GM21529 (cell line): ENCODE measurements at regions not wholly inside any gene's neighbourhood (a gene's known extent, or its start where the extent isn't known, plus 50 kb on each side); places are given as distances from the start of the nearest gene placed in this dataset.
"Not testable (repeated sequence)": the region's sequence is repeated elsewhere in the genome, so short reads cannot be mapped to it uniquely, and the experiment has no call there.

Source experiments
- ATAC-seq: cut with Tn5 transposase; IDR thresholded peaks from one replicate; pipeline ENCODE4 v1.9.1; 2021; ENCODE audit not compliant: unreplicated experiment

- no peak for ATAC-seq
Measured at GRCh38 chr1:195763907-195764374, 844.3 kb downstream of the KCNT2 start.

- ATAC-seq = no peak
Measured at GRCh38 chr1:195763146-195763906, 844.9 kb downstream of the KCNT2 start.

GRCh38 chr1:195761104-195761503 is 847.1 kb downstream of the KCNT2 start:
- no peak for ATAC-seq

GRCh38 chr1:195756109-195756508 is 852.1 kb downstream of the KCNT2 start:
- ATAC-seq = no peak

GRCh38 chr1:195754874-195755273 is 853.4 kb downstream of the KCNT2 start:
- no peak for ATAC-seq

GRCh38 chr1:195754303-195754702 is 853.9 kb downstream of the KCNT2 start:
- no peak for ATAC-seq

- ATAC-seq = no peak
Measured at GRCh38 chr1:195748969-195749368, 859.3 kb downstream of the KCNT2 start.

- no peak for ATAC-seq
Measured at GRCh38 chr1:195745189-195746010, 862.8 kb downstream of the KCNT2 start.

GRCh38 chr1:195744256-195744655 is 864.0 kb downstream of the KCNT2 start:
- ATAC-seq = no peak

GRCh38 chr1:195740862-195741261 is 867.4 kb downstream of the KCNT2 start:
- ATAC-seq = no peak

GRCh38 chr1:195738966-195739650 is 869.1 kb downstream of the KCNT2 start:
- no peak for ATAC-seq

GRCh38 chr1:195735140-195735539 is 873.1 kb downstream of the KCNT2 start:
- no peak for ATAC-seq

- no peak for ATAC-seq
Measured at GRCh38 chr1:195733826-195734225, 874.4 kb downstream of the KCNT2 start.

- no peak for ATAC-seq
Measured at GRCh38 chr1:195733408-195733807, 874.8 kb downstream of the KCNT2 start.

GRCh38 chr1:195731385-195731784 is 876.9 kb downstream of the KCNT2 start:
- ATAC-seq = no peak

- no peak for ATAC-seq
Measured at GRCh38 chr1:195723796-195724194, 884.4 kb downstream of the KCNT2 start.

GRCh38 chr1:195722852-195723795 is 885.1 kb downstream of the KCNT2 start:
- not testable (repeated sequence) for ATAC-seq

GRCh38 chr1:195722146-195722545 is 886.1 kb downstream of the KCNT2 start:
- ATAC-seq = not testable (repeated sequence)

- no peak for ATAC-seq
Measured at GRCh38 chr1:195721210-195721971, 886.8 kb downstream of the KCNT2 start.

GRCh38 chr1:195717651-195718050 is 890.6 kb downstream of the KCNT2 start:
- ATAC-seq = no peak
